CD4-positive, alpha-beta T cell treated with Interleukin-17A for 4 hours (primary cell): ENCODE measurements at regions not wholly inside any gene's neighbourhood (a gene's known extent, or its start where the extent isn't known, plus 50 kb on each side); places are given as distances from the start of the nearest gene placed in this dataset.
"Not testable (repeated sequence)": the region's sequence is repeated elsewhere in the genome, so short reads cannot be mapped to it uniquely, and the experiment has no call there.

Experiments
- DNase-seq: peaks from one replicate; pipeline ENCODE4 v3.0.0-alpha.2; 2020; ENCODE audit warnings: mixed read lengths

DNA sequence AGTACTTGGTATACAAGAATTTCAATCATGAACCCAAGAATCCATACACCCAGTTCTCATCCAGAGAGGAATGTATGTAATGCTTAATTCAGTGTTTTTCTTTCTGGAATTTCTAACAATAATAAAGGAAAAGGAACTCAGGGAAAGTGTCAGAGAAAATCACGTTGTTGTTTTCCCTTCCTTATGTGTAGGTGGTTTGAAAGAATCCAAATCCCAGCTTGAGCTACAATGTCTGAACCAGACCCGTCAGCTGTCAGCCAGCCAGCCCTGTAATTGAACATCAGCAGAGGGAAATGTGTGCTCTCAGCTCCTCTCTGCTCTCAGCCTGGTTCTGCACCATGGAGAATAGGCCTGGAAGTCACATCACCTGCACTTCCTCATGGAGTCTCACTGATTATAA lies 126.5 kb downstream of the TMEM30B start:
- DNase-seq, result no peak

DNA sequence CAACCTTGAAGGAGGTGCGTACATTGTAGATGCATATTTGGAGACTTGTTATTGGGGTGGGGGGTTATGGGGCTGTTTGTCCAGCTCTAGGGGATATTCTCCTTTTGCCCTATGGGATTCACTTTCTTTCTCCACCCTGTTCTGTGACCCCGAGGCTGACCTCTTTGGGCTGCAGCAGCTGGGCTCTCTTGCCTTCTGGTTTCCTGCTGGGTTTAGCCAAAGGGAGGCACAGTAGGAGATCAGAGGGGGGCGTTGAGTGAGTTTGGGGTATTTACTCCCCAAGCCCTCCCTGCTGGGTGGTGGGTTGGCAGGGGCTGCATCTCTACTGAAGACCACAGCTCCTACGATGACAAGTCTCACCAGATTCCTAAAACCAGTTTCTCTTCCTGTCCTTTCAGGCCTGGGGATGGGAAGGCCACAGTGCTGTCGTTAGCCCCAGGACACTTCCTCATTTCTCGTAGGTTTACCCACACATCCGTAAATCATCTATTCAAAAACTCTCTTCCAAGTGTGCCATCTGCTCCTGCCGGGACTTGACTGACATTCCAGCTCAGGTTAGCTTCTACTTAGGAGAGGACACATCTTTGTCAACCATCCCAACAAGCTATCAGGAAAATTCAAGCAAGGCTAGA lies 127.1 kb downstream of the TMEM30B start:
- DNase-seq, result no peak

GRCh38 chr14:61153431-61153830 lies 127.7 kb downstream of the TMEM30B start:
- no peak for DNase-seq

DNA sequence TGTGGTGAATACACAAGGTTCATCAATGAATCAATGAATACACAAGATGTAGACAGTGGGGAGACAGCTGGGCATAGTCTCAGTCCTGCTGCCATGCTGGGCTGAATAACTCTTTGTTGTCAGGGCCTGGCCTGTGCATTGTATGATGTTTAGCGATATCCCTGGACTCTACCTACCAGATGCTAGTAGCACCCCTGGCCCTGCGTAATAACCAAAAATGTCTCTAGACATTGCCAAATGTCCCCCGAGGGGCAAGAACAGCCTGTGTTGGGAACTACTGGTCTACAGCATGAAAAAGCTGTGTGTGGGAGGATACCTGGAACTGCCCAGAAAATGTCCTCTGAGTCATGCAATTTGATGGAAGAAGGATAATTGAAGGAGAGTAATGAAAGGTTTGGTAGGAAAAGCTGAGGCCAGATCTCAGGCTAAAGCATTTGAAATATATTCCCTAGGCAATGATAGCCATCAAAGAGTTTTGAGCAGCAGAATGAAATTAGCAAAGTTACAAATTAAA lies 128.2 kb downstream of the TMEM30B start:
- no peak for DNase-seq

- no peak for DNase-seq
These were observed 129.9 kb downstream of the TMEM30B start for GRCh38 chr14:61151251-61151650.

DNA sequence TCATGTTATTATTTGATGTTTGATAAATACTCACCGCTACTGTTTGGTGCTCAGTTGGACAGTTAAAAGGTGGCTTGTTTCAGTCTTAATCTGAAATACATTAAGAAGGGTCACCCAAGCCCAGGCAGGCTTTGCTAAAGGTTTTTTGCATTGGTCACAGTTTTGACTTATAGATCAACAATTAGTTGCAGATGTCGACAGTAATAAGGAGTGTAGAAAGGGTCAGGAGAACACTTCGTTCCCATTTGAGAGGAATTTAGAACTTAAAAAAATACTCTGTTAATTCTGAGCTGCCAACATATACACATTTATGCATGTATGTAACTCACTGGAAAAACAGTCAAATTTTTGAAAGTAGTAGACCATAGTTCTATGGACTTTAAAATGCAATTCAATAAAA lies 130.3 kb downstream of the TMEM30B start:
- no peak for DNase-seq

DNA sequence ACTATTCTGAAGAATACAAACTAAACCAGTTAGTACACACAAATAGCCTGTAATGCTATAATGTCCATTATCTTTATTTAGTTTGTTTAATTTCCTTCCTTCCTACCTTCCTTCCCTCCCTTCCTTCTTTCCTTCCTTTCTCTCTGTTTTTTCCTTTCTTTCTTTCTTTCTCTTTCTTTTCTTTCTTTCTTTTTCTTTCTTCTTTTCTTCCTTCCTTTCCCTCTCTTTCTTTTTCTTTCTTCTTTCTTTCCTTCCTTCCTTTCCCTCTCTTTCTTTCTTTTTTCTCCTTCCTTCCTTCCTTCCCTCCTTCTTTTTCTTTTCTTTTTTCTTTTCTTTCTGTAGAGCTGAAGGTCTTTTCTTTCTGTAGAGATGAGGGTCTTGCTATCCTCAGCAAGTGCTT lies 131.2 kb downstream of the TMEM30B start:
- DNase-seq, result no peak

DNA sequence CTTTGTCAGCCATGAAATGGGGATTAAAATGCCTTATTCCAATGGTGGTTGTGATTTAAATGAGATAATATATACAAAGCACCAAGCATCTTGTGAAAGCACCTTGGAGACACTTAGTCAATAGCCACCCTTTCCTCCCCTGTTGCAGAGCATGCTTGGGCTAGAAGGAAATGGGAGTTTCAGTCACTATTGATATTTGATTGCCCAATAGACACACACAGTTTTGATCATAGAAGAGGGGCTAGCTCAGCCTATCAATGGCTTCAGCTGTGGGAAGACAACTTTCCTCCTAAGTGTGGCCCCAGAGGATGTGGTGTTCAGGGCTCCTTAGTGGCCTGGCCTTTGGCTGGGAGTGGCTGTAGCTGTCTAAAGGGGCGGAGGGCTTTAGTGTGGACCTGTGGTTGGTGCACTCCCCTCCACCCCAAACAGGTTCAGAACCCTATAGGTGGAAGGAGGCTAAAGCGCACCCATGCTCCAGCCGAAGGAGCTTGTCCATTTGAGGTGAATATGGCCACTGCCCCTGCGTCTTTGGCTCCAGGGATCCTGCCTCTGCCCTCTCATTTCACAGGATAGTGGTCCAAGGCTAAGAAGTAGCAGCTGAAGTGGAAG lies 132.3 kb downstream of the TMEM30B start:
- DNase-seq, result no peak

DNA sequence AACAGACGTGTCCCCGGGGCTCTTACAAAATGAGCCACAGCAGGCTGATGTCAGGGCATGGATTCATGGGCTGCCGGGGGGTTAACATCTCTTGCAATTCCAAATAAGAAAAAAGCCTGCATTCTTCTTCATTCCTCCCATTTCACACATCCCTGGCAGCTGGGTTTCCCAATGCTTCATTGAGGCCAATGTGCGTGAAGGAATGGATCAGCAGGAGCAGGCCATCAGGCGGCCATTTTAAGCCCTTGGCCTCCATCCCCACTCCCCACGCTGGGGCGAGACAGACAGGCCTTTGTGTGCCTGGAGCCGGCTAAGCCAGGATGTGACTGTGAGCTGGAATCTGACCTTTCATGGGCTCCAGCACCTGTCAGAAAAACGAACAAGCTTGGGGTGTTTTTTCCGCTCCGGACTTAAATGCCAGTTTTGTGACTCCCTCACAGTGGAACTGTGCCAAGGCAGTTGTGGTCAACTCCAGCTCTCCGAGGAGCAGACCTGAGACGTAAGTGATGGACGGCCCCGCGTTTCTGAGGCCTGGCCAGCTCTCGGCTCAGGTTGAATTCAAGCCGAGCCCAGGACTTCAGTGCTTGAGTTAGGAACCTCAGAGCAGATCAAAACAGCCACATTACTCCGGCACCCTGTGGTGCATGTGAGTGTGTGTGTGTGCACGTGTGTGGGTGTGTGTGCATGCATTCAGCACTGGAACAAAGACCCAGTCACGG lies 133.1 kb downstream of the TMEM30B start:
- DNase-seq, result no peak

GRCh38 chr14:61147381-61147821 lies 133.7 kb downstream of the TMEM30B start:
- no peak for DNase-seq

- no peak for DNase-seq
These were observed 134.2 kb downstream of the TMEM30B start for GRCh38 chr14:61146899-61147298.

GRCh38 chr14:61145903-61146481 lies 135.1 kb downstream of the TMEM30B start:
- DNase-seq, result no peak

GRCh38 chr14:61145034-61145902 lies 135.9 kb downstream of the TMEM30B start:
- no peak for DNase-seq

DNA sequence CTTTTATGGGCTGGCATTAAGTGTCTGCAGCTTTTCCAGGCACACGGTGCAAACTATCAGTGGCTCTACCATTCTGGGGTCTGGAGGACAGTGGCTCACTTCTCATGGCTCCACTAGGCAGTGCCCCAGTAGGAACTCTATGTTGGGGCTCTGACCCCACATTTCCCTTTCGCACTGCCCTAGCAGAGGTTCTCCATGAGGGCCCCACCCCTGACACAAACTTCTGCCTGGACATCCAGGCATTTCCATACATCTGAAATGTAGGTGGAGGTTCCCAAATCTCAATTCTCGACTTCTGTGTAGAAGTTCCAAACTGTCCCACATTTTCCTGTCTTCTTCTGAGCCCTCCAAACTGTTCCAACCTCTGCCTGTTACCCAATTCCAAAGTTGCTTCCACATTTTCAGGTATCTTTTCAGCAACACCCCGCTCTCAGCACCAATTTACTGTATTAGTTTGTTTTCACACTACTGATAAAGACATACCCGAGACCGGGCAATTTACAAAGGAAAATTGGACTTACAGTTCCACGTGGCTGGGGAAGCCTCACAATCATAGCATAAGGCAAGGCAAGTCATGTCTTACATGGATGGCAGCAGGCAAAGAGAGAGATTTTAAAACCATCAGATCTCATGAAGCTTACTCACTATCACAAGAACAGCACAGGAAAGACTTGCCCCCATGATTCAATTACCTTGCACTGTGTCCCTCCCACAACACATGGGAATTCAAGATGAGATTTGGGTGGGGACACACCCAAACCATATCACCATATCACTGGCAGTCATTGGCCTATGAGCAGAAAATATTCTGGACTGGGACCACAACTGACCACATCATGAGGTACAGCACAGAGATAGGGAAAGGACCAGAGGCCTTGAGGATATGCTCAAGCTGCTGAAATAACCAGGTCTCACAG lies 136.8 kb downstream of the TMEM30B start:
- DNase-seq, result not testable (repeated sequence)

- DNase-seq, result no peak
These were observed 140.3 kb downstream of the TMEM30B start for GRCh38 chr14:61140872-61141271.

DNA sequence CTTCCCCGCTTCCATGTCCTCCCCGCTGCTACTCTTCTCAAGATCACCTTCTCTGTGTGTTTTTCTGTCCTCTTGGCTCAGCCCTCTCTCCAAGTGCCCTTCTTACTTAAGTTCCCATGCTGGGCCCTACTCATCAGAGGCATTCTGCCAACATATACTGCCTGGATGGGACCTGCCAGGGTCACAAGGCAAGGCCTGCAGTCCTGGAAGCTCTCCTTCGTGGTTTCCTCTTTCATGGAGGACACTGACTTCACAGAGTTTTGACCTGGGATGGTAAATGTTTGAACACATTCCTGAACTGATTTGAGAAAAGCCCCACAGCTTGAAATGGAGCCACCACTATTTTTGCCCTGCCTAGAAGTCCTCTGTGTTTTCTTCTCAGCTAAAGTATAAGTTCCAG lies 140.9 kb downstream of the TMEM30B start:
- no peak for DNase-seq

DNA sequence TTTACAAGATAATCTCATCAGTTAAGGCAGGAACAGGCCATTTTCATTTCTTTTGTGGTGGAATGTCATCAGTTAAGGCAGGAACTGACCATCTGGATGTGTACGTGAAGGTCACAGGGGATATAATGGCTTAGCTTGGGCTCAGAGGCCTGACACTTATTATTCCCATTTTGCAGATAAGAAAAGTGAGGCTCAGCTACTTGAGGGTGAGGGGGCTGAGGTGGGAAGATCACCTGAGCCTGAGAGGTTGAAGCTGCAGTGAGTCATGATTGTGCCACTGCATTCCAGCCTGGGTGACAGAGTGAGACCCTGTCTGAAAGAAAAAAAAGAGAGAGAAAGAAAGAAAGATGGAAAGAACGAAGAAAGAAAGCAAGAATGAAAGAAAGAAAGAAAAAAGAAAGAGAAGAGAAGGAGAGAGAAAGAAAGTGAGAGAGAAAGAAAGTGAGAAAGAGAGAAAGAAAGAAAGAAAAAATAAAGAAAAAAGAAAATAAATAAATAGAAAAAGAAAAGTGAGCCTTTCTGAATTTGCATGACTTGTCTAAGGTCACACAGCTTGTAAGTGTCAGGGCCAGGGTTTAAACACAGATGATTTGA lies 142.0 kb downstream of the TMEM30B start:
- DNase-seq, result no peak

- no peak for DNase-seq
These were observed 148.2 kb downstream of the TMEM30B start for GRCh38 chr14:61132894-61133293.

DNA sequence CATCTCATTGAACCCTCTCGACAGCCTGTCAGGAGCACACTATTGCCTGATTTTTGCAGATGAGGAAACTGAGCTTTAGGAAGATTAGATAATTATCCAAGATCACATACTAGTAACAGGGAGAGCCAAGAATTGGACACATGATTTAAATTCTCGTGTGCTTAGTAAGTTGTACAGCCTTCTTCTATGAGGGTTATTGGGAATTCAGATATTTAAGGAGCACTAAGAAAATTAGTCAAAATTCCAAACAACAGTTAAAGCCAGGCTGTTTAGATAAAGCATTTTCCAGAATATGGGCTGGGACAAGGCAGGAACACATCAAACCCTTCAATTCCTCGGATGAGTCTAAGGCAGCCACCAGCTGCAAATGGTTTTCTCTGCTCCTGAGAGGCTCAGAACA lies 148.8 kb downstream of the TMEM30B start:
- no peak for DNase-seq

- DNase-seq, result no peak
These were observed 149.6 kb downstream of the SLC38A6 start for GRCh38 chr14:61130512-61131260.
